ENCODE measurements at regions not wholly inside any gene's neighbourhood (a gene's known extent, or its start where the extent isn't known, plus 50 kb on each side); places are given as distances from the start of the nearest gene placed in this dataset.

DNA sequence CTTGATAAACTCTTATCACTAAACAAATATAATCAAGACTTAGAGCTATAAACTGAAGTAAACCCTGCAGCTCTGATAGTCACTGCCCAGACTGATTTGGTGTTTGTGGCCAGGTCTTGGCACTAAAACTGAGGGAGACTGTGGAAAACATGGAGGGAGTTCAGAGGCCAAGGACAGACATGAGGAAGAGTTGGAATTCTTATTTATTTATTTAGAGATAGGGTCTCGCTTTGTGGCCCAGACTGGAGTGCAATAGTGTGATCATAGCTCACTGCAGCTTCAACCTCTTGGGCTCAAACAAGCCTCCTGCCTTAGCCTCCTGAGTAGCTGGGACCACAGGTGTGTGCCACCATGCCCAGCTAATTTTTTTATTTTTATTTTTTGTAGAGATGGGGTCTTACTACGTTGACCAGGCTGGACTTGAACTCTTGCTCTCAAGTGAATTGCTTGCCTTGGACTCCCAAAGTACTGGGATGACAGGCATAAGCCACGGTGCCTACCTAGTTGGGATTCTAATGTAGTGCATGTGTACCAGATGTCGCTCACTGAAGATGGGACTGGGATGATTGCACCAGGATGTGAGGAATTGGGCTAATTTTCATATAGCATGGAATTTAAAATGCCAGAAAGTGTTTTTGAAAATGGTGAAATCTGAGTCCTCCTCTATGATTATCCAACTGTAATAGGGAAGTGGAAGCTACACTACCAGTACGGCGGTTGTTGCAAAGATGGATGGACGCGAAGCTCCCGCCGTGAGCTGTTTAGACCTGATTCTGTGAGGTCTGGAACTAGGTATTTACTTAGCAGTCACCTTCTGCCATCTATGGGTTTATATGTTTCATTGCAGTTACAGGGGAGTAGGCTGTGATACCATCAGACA is 52.7 kb upstream of the CTLA4 start:
- peak; percentile 61 for DNase-seq

- DNase-seq: no peak
Measured at GRCh38 chr2:203815541-203815898, 52.1 kb upstream of the CTLA4 start.

DNA sequence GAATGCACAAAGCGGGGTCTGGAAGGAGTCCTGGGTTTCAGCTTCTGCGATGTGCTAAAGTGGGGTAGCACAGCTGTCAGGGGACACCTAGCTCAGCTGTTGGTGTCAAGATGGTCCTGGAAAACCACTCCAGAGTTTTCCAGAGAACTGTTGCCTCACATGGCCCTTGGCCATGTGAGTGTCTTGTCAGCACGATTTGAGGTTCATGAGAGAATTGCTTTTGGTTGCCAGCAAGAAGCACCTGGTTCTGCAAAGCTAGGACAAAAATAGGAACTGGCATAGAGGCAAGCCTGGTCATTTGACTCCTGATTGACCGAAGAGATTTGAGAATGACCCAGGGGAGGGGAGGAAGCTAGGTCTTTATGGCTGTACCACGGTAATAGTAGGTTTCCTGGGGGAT is 50.4 kb upstream of the CTLA4 start:
- no peak for DNase-seq
